Heart left ventricle (tissue), 13 donors: ENCODE measurements at regions not wholly inside any gene's neighbourhood (a gene's known extent, or its start where the extent isn't known, plus 50 kb on each side); places are given as distances from the start of the nearest gene placed in this dataset.

Source experiments
- CTCF ChIP-seq, 12 donors: fragments of 200-600 bp; sonication (generic) in 4 of 12; IDR thresholded peaks; one replicate each; pipeline versions ENCODE4 v1.5.0 to v1.8.0; 2018 to 2022; ENCODE audit warnings: antibody characterized with exemption in 12 of 12, mild to moderate bottlenecking in 5 of 12
- POLR2A ChIP-seq, 2 donors: fragments of 450-650 bp; IDR thresholded peaks; one replicate each; pipeline ENCODE4 v1.6.1; 2017; ENCODE audit warnings: antibody characterized with exemption in 2 of 2, mild to moderate bottlenecking in 2 of 2, moderate library complexity in 2 of 2
- donor health status: ischemic (EF 13 %, LVEDD 7.1; RV severe dilation, severe dysfunction).
- donor health status: DM: no; HTN: yes; CAD: no.
- donor health status: DM: no; HTN: no; CAD: no.
- donor health status: ischemic (EF 25% LVEDD 6.9; RV normal size, moderate dysfunction).
- donor health status: ischemic (EF 25% LVEDD 5.7; RV mildly dilated, moderate dysfunction).
- donor health status: ischemic (EF 35%, LVEDD 5.7; RV mildly dilated, moderate dysfunction).
- donor health status: nonischemic (EF 11% LVEDD 7.7; RV severe dilation, severe dysfunction).
- donor health status: DM: yes; HTN: yes; CAD: no.
- donor health status: PGD.
- donor health status: ischemic (EF 29% LVEDD 5.4; RV normal size, mild dysfunction).
- donor health status: nonischemic (EF 23%, LVEDD 6.1; RV moderate dilation, normal function).

GRCh38 chr4:33162122-33162521, 2442.0 kb downstream of the PCDH7 start:
- TF ChIP-seq POLR2A (IDR thresholded peaks at IDR 0.05) (no peak), CTCF (IDR thresholded peaks at IDR 0.05) (no peak)
